ENCODE measurements at regions not wholly inside any gene's neighbourhood (a gene's known extent, or its start where the extent isn't known, plus 50 kb on each side); places are given as distances from the start of the nearest gene placed in this dataset.

DNA sequence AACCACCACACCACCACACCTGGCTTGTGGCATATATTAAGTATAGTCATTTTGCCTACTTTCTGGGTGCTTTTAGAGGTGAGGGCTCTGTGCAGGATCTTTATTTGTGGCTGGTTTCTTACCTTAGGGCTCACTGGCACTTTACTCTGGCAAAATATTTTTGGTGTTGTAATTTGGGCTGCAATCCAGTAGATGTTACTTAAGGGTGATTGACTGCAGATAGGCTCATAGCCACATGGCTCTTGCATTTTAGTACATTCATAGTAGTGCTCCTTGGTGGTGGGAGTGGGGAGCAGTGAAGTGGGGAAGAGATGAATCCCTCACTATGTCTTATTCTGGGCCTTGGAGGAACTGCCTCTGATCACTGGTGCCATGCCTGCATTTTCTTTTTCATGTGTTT lies 376.1 kb upstream of the GRIN3A start:
- DNase-seq, result no peak

DNA sequence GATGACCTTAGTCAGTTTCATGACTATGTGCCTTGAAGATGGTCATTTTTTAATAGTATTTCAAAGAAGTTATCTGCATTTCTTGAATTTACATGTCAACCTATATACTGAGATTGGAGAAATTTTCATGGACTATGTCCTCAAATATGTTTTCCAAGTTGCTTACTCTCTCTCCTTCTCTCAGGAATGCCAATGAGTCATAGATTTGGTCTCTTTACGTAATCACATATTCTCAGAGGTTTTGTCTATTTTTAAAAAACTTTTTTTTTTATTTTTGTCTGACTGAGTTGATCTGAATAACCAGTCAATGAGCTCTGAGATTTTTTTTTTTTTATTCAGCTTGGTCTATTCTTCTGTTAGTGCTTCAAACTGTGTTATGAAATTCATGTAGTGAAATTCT lies 374.7 kb upstream of the GRIN3A start:
- no peak for DNase-seq

DNA sequence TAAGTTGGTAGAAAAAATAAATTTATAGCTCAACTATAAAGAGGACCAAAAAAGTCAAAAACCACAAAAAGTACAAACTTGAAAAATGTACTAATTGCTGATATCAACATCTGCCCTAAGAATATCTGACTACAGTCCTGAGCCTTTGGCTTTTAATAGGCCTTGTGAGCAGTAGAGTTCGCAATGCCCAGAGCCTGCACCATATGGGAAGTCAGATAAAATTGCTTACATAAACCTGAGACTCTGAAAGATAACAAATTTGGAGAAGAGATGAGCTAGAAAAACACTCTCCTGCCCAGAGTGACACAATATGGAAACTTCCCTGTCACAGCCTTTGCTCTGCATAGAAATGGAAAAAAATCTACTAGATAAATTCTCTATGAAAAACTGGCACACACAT lies 368.0 kb upstream of the GRIN3A start:
- no peak for DNase-seq

DNA sequence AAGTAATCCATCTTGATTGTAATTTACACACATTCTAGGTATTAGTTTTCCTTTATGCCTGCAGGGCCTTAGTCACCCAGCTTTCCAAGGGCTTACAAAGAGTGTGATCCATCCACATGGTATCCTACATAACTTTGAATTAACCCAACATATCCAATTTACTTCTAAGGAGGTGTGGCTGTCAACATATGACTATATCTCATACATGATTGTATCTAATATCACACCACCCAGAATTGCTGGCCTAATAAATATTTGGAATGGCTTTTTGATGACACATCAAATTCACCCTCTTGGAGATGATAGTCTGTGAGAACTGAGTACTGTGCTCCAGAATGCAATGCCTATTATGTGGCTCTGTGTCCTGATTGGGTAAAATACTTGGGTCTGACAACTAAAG lies 363.3 kb upstream of the GRIN3A start:
- no peak for DNase-seq

DNA sequence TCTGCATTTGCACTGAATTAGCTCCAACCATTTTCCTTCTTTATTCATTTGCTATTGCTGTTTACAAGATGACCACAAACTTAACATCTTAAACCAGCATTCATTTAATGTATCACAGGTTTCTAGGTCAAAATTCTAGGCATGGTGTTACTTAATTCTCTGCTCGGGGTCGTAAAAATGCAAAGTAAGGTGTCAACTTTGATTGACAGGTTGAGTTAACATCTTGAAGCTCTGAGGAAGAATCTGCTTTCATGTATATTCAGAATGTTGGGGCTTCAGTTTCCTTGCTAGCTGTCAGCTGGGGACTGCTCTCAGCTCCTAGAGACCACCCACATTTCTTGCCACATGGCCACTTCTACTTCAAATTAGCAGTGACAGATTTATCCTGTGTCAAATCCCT lies 348.7 kb upstream of the GRIN3A start:
- DNase-seq, result no peak

DNA sequence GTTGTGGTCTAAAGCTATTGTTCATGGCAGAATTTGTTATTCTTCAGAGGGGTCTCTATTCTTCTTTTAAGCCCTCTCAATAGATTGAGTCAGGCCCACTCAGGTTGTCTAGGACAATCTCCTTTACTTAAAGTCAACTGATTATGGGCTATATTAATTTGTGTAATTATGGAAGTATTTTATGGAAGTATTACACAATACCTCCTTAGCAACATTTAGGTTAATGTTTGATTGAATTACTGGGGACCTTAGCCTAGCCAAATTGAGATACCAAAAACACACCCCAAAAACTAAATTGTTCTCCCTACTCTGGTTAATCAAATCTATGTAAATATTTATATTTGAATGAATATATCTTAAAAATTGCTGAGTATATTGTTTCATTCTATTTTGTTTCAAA lies 347.1 kb upstream of the GRIN3A start:
- DNase-seq, result no peak

DNA sequence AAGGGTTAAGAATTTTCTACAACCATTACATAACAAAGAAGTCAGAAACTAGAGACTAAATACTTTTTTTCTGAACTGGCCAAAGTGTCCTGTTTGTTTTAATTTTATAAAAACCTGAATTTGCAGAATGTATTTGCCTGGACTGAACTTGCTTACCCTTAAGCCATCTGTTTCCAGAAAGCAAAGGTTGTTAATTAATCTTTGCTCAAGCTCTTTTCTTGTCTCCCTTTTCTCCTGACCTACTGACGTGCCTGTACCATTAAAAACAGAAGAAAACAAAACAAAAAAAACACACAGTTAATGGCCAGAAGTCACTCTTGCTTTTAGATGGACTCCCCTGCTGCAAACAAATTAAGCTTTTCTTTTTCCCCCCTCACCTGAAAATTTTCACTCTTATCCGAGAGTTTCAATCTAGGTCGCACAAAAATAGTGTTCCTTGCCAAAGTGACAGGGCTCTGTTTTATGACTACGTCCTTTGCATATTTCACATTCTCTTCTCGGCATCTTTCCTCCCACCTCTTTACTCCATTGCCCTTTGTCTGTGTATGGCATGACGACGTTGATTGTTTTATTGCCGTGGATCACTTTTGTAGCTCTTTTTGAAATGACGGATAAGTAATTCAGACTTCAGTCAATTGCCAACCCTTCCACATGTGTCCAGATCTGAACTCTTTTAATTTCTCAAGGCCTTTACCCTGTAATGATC lies 333.8 kb upstream of the GRIN3A start:
- DNase-seq, result no peak

DNA sequence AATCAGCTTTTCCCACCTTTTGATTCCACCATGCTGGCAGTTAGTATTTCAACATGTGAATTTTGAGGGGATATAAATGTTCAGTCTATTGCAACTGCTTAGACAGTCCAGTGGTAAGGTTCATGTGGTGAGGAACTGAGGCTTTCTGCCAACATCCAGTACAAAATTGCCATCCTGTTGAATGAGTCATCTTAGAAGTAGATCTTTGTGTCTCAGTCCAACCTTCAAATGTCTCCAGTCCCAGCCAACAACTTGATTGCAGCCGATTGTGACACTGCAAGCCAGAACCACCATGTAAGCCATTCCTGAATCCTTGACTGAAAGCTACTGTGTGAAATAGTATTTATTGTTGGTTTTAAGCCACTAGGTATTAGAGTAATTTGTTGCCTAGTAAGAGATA lies 331.5 kb upstream of the GRIN3A start:
- no peak for DNase-seq

DNA sequence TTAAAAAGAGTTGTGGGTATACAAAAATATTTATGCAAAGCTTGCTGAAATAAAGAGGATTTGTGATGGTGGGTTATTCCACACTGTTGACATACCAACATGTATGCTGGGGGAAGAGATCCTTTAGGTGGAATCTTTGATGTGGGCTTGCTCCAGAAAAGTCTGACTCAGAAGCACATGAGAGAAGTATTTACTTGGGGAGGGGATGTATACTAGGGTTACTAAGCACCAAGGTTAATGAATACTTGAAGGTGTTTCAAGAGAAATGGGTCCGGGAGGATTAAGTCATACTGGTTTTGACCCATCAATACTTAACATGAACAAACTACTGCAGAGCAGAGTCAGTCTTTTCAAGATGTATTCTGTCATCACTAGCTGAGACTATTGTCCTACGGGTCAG lies 316.4 kb upstream of the GRIN3A start:
- DNase-seq, result no peak

DNA sequence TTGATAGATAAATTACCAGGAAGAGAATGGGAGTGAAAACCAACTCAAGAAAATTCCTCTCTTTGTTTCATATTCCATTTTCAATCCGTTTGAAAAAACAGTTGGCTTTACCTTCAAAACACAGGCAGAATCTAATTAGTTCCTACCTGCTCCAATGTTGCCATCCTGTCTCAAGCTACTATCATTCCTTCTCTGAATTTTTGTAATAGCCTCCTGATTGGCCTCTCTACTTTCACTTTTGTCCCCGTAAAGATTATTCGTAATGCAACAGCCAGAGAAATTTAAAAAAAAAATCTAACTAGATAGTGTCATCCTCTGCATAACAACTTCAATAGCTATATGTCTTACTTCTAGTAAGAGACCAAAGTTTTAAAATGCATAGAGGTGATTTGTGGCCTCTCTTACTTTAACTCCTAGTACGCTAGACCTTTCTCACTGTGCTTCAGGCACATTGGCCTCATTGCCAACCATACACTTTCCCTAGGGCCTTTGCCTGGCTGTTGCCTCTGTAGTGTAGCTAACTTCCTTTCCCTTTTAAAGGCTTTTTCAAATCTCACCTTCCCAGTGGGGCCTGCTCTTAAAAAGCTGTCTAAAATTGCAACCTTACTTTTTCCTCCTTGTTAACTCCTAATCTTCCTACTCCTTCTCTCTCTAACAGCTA lies 311.3 kb upstream of the GRIN3A start:
- DNase-seq, result no peak

DNA sequence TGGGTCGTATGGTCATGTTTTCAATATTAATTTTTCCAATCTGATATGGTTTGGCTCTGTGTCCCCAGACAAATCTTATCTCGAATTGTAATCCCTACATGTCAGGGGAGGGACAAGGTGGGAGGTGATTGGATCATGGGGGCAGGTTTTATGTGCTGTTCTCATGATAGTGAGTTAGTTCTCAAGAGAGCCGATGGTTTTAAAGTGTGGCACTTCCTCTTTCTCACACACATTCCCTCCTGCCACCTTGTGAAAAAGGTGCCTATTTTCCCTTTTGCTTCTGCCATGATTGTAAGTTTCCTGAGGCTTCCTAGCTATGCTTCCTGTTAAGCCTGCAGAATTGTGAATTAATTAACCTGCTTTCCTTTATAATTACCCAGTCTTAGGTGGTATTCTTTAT lies 309.1 kb upstream of the GRIN3A start:
- no peak for DNase-seq

DNA sequence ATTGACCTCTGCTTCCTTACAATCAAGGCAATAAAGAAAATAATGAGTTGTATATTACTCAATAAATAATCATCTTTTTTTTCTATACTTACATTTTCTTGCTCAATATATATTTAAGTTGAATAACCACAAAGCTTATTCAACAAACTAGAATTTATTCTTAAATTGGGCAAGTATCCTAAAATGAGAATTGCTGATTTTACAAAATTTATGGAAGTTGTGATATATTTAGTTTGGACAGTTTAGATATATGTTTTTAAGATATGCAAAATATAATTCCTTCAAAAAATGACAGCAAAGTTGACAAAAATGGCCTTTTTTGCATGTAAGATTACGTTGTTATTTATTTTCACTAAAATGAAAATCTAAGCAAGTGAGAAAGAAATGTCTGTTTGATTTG lies 305.7 kb upstream of the GRIN3A start:
- no peak for DNase-seq

DNA sequence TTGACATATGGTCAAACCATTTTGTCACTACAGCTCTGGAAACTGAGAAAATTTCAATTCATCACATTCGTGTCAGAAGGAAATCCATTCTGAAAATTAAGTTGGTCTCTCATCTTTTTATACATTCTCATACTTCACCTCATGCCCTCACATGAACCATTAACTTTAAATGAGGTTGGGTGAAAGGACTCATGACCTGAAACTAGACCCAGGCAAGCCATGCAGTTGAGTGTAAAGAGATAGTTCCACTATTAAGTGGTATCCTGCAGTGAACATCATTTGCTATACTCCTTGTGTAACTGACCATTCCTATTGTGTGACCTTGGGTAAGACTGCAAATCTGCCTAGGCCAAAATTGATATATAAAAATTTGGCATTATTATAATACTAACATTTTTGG lies 299.6 kb upstream of the GRIN3A start:
- DNase-seq, result no peak

DNA sequence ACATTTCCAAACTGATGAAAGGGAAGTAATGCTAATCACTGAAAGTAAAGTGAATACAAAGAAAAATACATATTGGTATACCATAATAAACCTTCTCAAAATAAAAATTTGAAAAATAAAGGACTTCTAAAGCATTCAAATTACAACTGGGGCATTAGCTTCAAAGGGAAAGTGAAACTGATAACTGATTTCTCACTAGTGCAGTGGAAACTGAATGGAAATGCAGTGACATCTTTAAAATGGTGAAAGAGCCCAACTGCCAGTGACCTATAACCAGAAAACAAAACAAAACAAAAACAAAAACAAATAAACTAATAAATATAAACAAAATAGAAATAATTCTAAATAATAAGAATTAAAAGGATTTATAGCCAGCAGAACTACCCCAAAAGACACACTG lies 297.5 kb upstream of the GRIN3A start:
- DNase-seq, result no peak

DNA sequence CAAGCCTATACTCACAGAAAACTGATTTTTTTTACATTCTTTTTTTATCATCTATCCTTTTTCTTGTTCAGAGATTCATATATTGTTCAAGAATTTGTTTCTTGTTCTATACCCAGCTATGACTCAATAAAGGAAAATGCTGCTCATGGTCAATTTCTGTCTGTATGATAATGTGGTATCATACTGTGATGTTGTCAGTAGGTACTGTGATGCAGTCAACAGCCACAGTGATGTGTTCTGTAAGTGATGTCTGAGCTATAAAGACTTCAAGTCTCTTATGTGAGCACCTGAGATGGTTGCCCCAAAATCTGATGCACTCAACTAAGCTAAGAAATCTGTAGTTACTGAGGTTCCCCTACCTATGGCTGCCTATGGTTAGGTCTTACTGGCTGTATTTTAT lies 294.2 kb upstream of the GRIN3A start:
- no peak for DNase-seq

DNA sequence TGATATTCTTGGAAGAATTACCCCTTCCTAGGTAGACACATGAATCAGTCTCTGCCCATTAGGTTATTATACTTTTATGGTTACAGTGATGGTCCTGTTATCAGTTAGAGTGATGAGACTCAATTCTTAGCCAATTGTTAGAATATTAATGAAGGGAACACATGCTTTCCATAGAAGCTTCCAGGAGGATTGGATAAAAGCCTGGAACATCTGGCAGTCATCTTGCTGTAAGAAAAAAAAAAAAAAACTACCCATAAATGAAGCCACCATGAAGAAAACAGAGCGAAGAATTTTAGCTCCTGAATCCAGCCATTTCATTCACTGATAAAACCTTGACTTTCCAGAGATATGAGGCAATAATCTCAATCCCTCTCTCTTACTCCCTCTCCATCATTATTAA lies 262.5 kb upstream of the GRIN3A start:
- DNase-seq, result no peak

DNA sequence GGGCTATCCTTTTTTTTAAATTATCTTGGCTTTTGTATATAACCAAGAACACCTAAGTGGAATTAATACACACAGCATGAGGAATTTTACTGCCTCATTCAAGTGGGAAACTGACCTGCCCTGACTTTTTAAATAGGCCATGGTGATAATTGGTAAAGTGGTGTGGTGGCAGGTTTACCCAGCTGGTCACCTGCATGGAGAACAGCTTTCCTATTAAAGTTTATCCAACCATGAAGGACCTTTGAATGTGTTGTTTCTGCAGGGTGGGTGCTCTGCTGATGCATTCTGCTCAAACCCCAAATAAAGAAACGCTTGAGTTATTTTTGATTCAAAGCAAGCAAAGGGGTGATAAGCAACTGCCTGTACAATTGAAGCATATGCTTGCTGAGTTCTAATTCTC lies 261.0 kb upstream of the GRIN3A start:
- DNase-seq, result peak; percentile 39

DNA sequence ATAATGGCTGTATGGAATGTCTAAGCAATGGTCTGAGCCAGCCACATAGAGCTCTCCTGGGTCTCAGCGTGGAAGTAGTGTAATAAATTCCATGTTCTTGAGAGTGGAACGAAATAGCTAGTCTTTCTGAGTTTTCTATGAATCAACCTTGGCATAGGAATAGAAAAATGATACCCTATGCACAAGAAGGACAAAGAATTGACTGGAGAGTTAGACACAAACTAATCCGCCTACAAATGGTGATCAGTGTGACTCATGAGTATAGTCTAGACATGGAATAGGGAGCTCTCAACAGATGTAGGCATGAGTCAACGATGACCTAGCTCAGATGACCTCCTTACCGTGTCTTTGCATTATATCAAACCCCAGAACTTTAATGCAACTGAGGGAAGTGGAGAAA lies 256.8 kb upstream of the GRIN3A start:
- no peak for DNase-seq

DNA sequence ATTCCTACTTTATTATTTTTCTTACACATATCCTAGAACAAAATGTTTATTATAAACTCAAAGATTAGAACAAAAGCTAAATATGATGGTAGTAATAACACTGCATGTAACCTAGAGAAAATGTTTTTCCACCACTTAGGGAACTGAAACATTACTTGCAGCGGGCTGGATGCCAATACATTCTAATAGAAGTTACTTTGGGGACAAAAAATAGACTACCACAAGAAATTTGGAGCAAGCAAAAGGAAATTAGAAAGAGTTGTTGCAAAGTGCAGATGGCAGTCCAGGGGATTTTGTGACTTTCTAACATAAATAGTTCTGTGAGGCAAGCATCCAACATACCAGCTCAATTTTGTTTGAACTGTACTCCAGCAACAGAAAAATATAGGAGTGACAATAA lies 255.3 kb upstream of the GRIN3A start:
- DNase-seq, result no peak

DNA sequence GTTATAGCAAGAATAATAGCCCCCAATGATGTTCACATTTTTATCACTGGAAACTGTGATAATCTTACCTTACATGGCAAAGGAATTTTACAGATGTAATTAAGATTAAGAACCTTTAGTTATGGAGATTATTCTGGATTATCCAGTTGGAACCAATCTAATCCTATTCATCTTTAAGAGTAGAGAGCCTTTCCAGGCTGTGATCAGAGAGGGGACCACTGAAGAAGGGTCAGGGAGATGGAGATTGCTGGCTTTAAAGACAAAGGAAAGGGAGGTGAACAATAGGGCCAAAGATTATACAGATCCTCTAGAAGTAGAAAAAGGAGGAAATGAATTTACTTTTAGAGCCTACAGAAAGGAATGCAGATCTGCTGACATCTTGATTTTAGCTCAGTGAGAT lies 253.5 kb upstream of the GRIN3A start:
- no peak for DNase-seq

DNA sequence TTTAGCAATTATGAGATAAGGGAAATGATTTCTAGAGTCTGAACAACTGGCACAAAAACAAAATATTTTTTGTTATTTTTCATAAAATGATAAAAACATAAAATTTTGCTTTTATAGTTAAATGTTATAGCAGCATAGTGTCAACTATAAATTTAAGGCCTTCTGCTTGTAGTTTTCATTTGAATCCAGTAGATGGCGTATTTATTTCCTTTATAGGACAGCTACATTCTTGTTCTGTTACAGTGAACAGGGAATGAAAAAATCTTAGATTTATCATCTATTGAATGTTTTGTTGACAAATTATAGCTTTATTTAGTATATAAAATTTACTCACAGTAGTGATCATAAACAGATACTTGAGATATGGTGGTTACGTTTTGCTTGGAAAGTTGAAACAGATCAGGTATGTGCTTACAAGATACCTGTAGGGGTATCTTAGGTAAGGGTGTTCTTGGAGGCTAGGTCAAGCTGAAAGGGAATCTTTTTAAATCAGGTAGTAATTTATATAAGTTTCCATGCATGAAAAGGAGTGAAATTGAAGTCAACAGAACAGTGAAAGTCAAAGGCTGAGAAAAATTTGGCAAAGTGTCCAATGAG lies 239.3 kb upstream of the GRIN3A start:
- DNase-seq, result peak; percentile 11

DNA sequence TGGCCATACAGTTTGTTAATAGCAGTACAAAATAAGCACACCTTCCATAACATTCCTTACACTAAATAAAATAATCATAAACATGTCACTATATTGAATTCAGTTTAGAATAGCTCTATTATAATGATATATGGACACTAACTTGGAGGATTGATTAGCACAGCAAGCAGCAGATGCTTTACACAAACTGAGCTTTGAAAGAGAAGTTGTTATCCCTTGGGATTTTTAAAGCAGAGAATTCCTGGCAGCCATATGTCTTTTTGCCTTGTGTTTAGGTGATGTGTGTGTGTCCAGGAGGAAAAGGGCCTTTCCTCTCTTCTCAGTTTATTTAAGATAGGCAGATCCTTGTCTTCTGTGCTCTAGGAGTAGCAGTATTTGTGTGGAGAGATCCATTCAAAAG lies 232.2 kb upstream of the GRIN3A start:
- DNase-seq, result no peak

DNA sequence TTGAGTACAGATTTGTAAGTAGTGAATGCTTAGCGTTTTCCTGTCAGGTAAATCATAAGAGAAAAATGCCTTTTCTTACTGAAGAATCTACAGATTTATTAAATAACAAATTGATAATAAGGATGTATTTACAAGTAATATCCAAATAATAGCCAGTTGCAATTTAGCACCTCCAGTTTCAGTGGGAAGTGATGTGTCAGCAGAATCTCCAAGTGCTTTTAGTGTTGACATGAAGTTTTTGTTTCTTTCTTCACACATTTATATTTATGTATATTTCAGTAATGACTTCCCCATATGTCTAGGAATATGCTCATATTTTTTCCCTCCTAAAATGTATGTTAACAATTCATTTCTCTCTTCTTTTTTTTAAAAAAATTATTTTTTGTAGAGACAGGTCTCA lies 229.9 kb upstream of the GRIN3A start:
- DNase-seq, result no peak

DNA sequence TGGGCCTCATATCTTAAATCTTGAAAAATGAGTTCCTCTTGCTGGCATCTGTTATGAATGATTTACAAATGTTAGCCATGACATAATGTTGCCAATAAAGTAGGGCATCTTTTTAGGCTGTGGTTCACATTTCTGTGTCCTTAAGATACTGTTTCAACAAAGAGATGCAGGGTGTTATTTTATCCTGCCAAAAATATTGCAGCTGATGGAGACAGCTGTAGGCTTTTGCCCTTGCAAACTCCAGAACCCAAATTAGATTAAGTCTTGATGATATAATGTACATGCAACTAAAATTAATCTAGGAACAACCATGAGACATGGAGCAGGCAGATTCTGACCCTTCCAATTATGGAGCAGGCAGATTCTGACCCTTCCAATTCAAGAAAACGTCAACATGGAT lies 228.2 kb upstream of the GRIN3A start:
- no peak for DNase-seq

DNA sequence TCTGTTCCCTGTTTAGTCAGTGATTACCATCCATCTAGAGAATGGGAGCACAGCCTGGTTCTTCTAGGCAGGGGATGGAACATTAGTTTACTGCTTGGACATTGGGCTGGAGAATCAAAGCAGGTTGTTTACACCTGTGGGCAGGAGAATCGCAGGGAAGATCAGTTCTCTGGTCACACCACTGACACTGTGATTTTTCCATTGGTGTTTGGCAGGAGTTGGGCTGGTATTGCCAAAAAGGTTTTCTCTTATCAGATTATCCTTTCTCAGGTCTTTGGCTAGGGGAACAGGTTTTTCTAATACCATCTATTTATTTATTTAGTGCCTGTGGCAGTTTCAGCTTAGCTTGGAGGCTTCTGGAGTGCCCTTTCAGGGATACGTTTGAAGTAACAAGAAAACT lies 219.3 kb upstream of the GRIN3A start:
- no peak for DNase-seq

Measured in COR-L47 (cell line).